ENCODE measurements at regions not wholly inside any gene's neighbourhood (a gene's known extent, or its start where the extent isn't known, plus 50 kb on each side); places are given as distances from the start of the nearest gene placed in this dataset.

GRCh38 chr2:160940271-160940670 lies 220.0 kb upstream of the TANK start:
- no peak for DNase-seq (ENCODE audit: extremely low read depth in 1 of 2, low read depth in 1 of 2)

- DNase-seq (ENCODE audit: extremely low read depth in 1 of 2, low read depth in 1 of 2) = no peak
These were observed 219.5 kb upstream of the TANK start for GRCh38 chr2:160940699-160941098.

GRCh38 chr2:160941290-160941846 lies 218.9 kb upstream of the TANK start:
- DNase-seq (ENCODE audit: extremely low read depth in 1 of 2, low read depth in 1 of 2) = no peak

GRCh38 chr2:160942476-160943142 lies 217.6 kb upstream of the TANK start:
- no peak for DNase-seq (ENCODE audit: extremely low read depth in 1 of 2, low read depth in 1 of 2)

GRCh38 chr2:160943414-160943813 lies 216.8 kb upstream of the TANK start:
- DNase-seq (ENCODE audit: extremely low read depth in 1 of 2, low read depth in 1 of 2) = no peak

GRCh38 chr2:160952464-160953254 lies 207.6 kb upstream of the TANK start:
- no peak for DNase-seq (ENCODE audit: extremely low read depth in 1 of 2, low read depth in 1 of 2)

GRCh38 chr2:160955578-160955977 lies 204.7 kb upstream of the TANK start:
- DNase-seq (ENCODE audit: extremely low read depth in 1 of 2, low read depth in 1 of 2) = no peak

GRCh38 chr2:160956243-160956802 lies 203.9 kb upstream of the TANK start:
- no peak for DNase-seq (ENCODE audit: extremely low read depth in 1 of 2, low read depth in 1 of 2)

- DNase-seq (ENCODE audit: extremely low read depth in 1 of 2, low read depth in 1 of 2) = no peak
These were observed 196.3 kb upstream of the TANK start for GRCh38 chr2:160963957-160964356.

- DNase-seq (ENCODE audit: extremely low read depth in 1 of 2, low read depth in 1 of 2) = no peak
These were observed 192.7 kb upstream of the TANK start for GRCh38 chr2:160967523-160967922.

GRCh38 chr2:160968183-160968582 lies 192.0 kb upstream of the TANK start:
- no peak for DNase-seq (ENCODE audit: extremely low read depth in 1 of 2, low read depth in 1 of 2)

- DNase-seq (ENCODE audit: extremely low read depth in 1 of 2, low read depth in 1 of 2) = no peak
These were observed 189.9 kb upstream of the TANK start for GRCh38 chr2:160970052-160970965.

- no peak for DNase-seq (ENCODE audit: extremely low read depth in 1 of 2, low read depth in 1 of 2)
These were observed 186.2 kb upstream of the TANK start for GRCh38 chr2:160973991-160974390.

- no peak for DNase-seq (ENCODE audit: extremely low read depth in 1 of 2, low read depth in 1 of 2)
These were observed 185.4 kb upstream of the TANK start for GRCh38 chr2:160974803-160975202.

GRCh38 chr2:160976797-160977196 lies 183.4 kb upstream of the TANK start:
- DNase-seq (ENCODE audit: extremely low read depth in 1 of 2, low read depth in 1 of 2) = no peak

- DNase-seq (ENCODE audit: extremely low read depth in 1 of 2, low read depth in 1 of 2) = no peak
These were observed 182.9 kb upstream of the TANK start for GRCh38 chr2:160977376-160977775.

- DNase-seq (ENCODE audit: extremely low read depth in 1 of 2, low read depth in 1 of 2) = no peak
These were observed 182.4 kb upstream of the TANK start for GRCh38 chr2:160977854-160978253.

GRCh38 chr2:160984426-160985077 lies 175.7 kb upstream of the TANK start:
- DNase-seq (ENCODE audit: extremely low read depth in 1 of 2, low read depth in 1 of 2) = no peak

GRCh38 chr2:160989778-160990177 lies 170.4 kb upstream of the TANK start:
- no peak for DNase-seq (ENCODE audit: extremely low read depth in 1 of 2, low read depth in 1 of 2)

- DNase-seq (ENCODE audit: extremely low read depth in 1 of 2, low read depth in 1 of 2) = no peak
These were observed 166.6 kb upstream of the TANK start for GRCh38 chr2:160993654-160994061.

All from stimulated activated CD8-positive, alpha-beta memory T cell treated with anti-CD3 and anti-CD28 coated beads, Interleukin-7, amount 100 ng/mL, for 48 hours (primary cell).